ENCODE measurements at regions not wholly inside any gene's neighbourhood (a gene's known extent, or its start where the extent isn't known, plus 50 kb on each side); places are given as distances from the start of the nearest gene placed in this dataset.

DNA sequence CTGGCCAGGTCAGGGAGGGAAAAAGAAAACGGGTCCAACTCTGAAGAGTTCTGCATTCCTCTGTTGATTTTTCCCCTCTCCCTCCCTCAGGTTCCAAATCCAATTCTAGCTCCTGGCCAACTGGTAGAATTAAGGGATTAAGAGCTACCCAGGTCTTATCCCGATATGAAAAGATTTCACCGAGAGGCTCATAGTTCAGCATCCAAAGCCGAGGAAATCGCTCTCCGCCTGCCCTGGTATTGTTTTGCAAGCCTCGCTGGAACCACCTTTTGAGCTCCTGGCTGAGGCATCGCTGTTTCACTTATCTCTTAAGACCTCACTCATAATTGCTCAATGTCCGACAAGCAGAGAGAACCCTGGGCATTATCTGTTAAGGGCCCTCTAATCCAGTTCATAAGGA is 180.4 kb downstream of the URI1 start:
- DNase-seq (ENCODE audit: low read depth in 1 of 2, low spot score in 2 of 2) = no peak
- WGBS, 2 experiments (ENCODE audit: extremely low coverage in 1 of 2, insufficient coverage in 1 of 2, insufficient read length in 1 of 2, insufficient replicate concordance in 2 of 2, low coverage in 1 of 2, low lambda C conversion rate in 2 of 2, missing lambda C conversion rate in 1 of 2) = 98% methylated on average over 7 of the region's 9 CpGs; no CpG with 5 or more reads in 1 of the 2 experiments

More for the DNA sequence above, 180.4 kb downstream of the URI1 start:
- no peak overlapping the region for H3K4me2 ChIP-seq (ENCODE audit: insufficient read depth in 1 of 2, low read depth in 2 of 2, low read length in 2 of 2)
- no peaks in the 10 kb centered on the region for H3K36me3 ChIP-seq (ENCODE audit: control insufficient read depth in 2 of 4, insufficient read depth in 4 of 4, low read length in 3 of 4)
- TF ChIP-seq TBP (IDR thresholded peaks at IDR 0.05; ENCODE audit: low read depth, low read length) (no peak), SIX5 (IDR thresholded peaks at IDR 0.05; ENCODE audit: low read depth, low read length) (no peak), ASH2L (IDR thresholded peaks at IDR 0.05; ENCODE audit: low read length) (no peak), MAFK (IDR thresholded peaks at IDR 0.05; ENCODE audit: low read depth, low read length) (no peak), SP4 (IDR thresholded peaks at IDR 0.05; ENCODE audit: low read length) (no peak), SIN3A (conservative IDR thresholded peaks at IDR 0.05 in 1 of 2, IDR thresholded peaks at IDR 0.05 in 1 of 2; ENCODE audit: low read depth in 1 of 2, low read length in 2 of 2) (no peak), CHD2 (IDR thresholded peaks at IDR 0.05; ENCODE audit: low read length) (no peak), ATF3 (IDR thresholded peaks at IDR 0.05; ENCODE audit: insufficient read depth, low read depth, low read length) (no peak), ATF2 (IDR thresholded peaks at IDR 0.05; ENCODE audit: low read length) (no peak), EP300 (IDR thresholded peaks at IDR 0.05; ENCODE audit: borderline replicate concordance in 1 of 2, low read depth in 2 of 2, low read length in 2 of 2) (no peak), JUND (IDR thresholded peaks at IDR 0.05; ENCODE audit: low read length) (no peak), SAP30 (IDR thresholded peaks at IDR 0.05; ENCODE audit: insufficient read depth, insufficient replicate concordance, low read length) (no peak), PHF8 (conservative IDR thresholded peaks at IDR 0.05; ENCODE audit: low read depth, low read length) (no peak)
- H3K4me3 ChIP-seq (ENCODE audit: extremely low read depth in 1 of 4, insufficient read depth in 2 of 4, low read depth in 3 of 4, low read length in 4 of 4) = no peak overlapping the region
- no peak overlapping the region for H2BK15ac ChIP-seq (ENCODE audit: low read length)
- H2BK12ac ChIP-seq (ENCODE audit: low read depth, low read length) = no peak overlapping the region
- H2AK5ac ChIP-seq (ENCODE audit: low read depth, low read length) = no peak overlapping the region
- no peak overlapping the region for H3K27ac ChIP-seq (ENCODE audit: low read depth, low read length)
- H3K18ac ChIP-seq (ENCODE audit: extremely low read depth, low read length) = no peak overlapping the region
- H3K14ac ChIP-seq (ENCODE audit: insufficient read length) = no peak overlapping the region
- H3K27me3 ChIP-seq (replicated peaks in 1 of 4; ENCODE audit: control insufficient read depth in 3 of 4, extremely low read depth in 1 of 4, insufficient read depth in 3 of 4, low read length in 3 of 4) = no peaks in the 10 kb centered on the region
- no peak overlapping the region for H2BK120ac ChIP-seq (replicated peaks; ENCODE audit: low read depth, low read length)
- no peaks in the 10 kb centered on the region for H3K9me3 ChIP-seq (ENCODE audit: insufficient read depth in 2 of 2, low read depth in 1 of 2, low read length in 1 of 2)
- CTCF ChIA-PET (ENCODE audit: partially characterized antibody) = interaction anchor here (1.7 kb wide), 1 partner anchor 10 kb away, joined by 5 read pairs; no protein-coding TSS in a partner anchor
- H4K20me1 ChIP-seq (replicated peaks in 1 of 2; ENCODE audit: control insufficient read depth in 1 of 2, insufficient read depth in 2 of 2, low read length in 2 of 2) = peaks cover 0 to 6% of the 10 kb centered on the region in 2 experiments
- H3K23me2 ChIP-seq (ENCODE audit: low read depth, low read length) = peaks cover 7% of the 10 kb centered on the region; the same call in 1 of the 2 replicates
- no peak overlapping the region for H4K91ac ChIP-seq (replicated peaks; ENCODE audit: insufficient read length, low read length)
- H2AFZ ChIP-seq (ENCODE audit: low read length) = no peak overlapping the region
- H3K79me1 ChIP-seq (ENCODE audit: low read depth, low read length) = no peaks in the 10 kb centered on the region
- no peak overlapping the region for H3K9ac ChIP-seq (replicated peaks in 1 of 4; ENCODE audit: extremely low read depth in 1 of 4, low read depth in 3 of 4, low read length in 3 of 4)
- no peak overlapping the region for H3K4ac ChIP-seq (replicated peaks; ENCODE audit: insufficient read length, low read depth, low read length)
- no peak overlapping the region for H4K8ac ChIP-seq (ENCODE audit: extremely low read depth, insufficient read depth, low read length)
- H3K79me2 ChIP-seq (ENCODE audit: control insufficient read depth in 1 of 2, insufficient read depth in 2 of 2, low read length in 2 of 2) = no peaks in the 10 kb centered on the region
- no peak overlapping the region for H3K23ac ChIP-seq (ENCODE audit: insufficient read length)
- no peak overlapping the region for H2BK20ac ChIP-seq (ENCODE audit: low read length)
- POLR2A ChIA-PET (ENCODE audit: partially characterized antibody) = no interaction called here
- no peak overlapping the region for H4K5ac ChIP-seq (ENCODE audit: insufficient read length, low read depth, low read length)
- H2BK5ac ChIP-seq (ENCODE audit: low read depth, low read length) = no peak overlapping the region
- FAIRE-seq = no peak
- no peak overlapping the region for H3K56ac ChIP-seq (replicated peaks; ENCODE audit: insufficient read length, low read depth, low read length)
- no peaks in the 10 kb centered on the region for H3K4me1 ChIP-seq (replicated peaks in 1 of 4; ENCODE audit: control insufficient read depth in 3 of 4, insufficient read depth in 4 of 4, low read length in 3 of 4)

Data from H1 (cell line).